ENCODE measurements at regions not wholly inside any gene's neighbourhood (a gene's known extent, or its start where the extent isn't known, plus 50 kb on each side); places are given as distances from the start of the nearest gene placed in this dataset.

DNA sequence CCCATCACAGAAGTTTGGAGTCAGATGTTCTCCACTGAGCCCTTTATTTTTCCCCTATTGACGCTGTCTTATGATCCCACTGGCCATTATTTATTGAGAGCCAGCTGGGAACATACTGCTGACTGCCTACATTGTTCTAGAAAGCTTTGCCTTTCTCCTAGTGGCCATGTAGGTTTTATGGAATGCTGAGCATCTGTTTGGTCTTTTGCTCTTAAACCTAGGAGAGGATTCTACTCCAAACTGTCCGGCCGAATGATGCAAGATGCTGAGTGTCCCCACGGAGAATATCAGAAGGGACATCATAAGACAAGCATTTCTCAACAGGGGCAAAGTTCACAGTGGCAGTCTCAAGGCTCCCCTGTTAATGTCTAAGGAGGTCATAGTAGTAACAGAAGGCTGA is 171.4 kb downstream of the ARRDC4 start:
- Histone ChIP-seq H3K4me1 (no peaks in the 10 kb centered on the region), H3K9me3 (no peaks in the 10 kb centered on the region), H3K36me3 (ENCODE audit: control insufficient read depth, insufficient read depth, low read length) (no peaks in the 10 kb centered on the region), H3K27me3 (replicated peaks; ENCODE audit: control insufficient read depth, insufficient read depth, low read length) (no peaks in the 10 kb centered on the region), H3K4me3 (ENCODE audit: low read depth, low read length) (no peak overlapping the region)
- Mint-ChIP-seq H3K9me3 (ENCODE audit: unreplicated experiment) (peaks cover 10% of the 10 kb centered on the region), H3K4me3 (ENCODE audit: unreplicated experiment) (no peak overlapping the region), H3K27me3 (ENCODE audit: insufficient read depth, unreplicated experiment) (peaks cover 3% of the 10 kb centered on the region), H3K36me3 (ENCODE audit: insufficient read depth, unreplicated experiment) (no peaks in the 10 kb centered on the region), H3K4me1 (ENCODE audit: low read depth, unreplicated experiment) (no peaks in the 10 kb centered on the region), H3K27ac (ENCODE audit: unreplicated experiment) (no peak overlapping the region)
- BruUV-seq (replicated peaks) = no TSS peak
- TF ChIP-seq, protein P1, sequence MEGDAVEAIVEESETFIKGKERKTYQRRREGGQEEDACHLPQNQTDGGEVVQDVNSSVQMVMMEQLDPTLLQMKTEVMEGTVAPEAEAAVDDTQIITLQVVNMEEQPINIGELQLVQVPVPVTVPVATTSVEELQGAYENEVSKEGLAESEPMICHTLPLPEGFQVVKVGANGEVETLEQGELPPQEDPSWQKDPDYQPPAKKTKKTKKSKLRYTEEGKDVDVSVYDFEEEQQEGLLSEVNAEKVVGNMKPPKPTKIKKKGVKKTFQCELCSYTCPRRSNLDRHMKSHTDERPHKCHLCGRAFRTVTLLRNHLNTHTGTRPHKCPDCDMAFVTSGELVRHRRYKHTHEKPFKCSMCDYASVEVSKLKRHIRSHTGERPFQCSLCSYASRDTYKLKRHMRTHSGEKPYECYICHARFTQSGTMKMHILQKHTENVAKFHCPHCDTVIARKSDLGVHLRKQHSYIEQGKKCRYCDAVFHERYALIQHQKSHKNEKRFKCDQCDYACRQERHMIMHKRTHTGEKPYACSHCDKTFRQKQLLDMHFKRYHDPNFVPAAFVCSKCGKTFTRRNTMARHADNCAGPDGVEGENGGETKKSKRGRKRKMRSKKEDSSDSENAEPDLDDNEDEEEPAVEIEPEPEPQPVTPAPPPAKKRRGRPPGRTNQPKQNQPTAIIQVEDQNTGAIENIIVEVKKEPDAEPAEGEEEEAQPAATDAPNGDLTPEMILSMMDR (IDR thresholded peaks at IDR 0.05; ENCODE audit: insufficient read depth in 1 of 2, low read depth in 1 of 2, low read length in 1 of 2, severe bottlenecking in 1 of 2, unreplicated experiment in 1 of 2) = no peak
- intact Hi-C loops (cut with micrococcal nuclease; ENCODE audit: unreplicated experiment) = no loop called here
- peak; percentile 19 to 47 for DNase-seq
- ChIA-PET POLR2A (no interaction called here), CTCF (interaction anchor here (0.5 kb wide), 1 partner anchor 194 kb away, joined by 3 read pairs; no protein-coding TSS in a partner anchor)

- H3K4me1 ChIP-seq = no peaks in the 10 kb centered on the region
- no peak for DNase-seq
- Mint-ChIP-seq H3K9me3 (ENCODE audit: unreplicated experiment) (peaks cover 10% of the 10 kb centered on the region), H3K27me3 (ENCODE audit: insufficient read depth, unreplicated experiment) (no peaks in the 10 kb centered on the region), H3K36me3 (ENCODE audit: insufficient read depth, unreplicated experiment) (no peaks in the 10 kb centered on the region), H3K27ac (ENCODE audit: unreplicated experiment) (no peak overlapping the region), H3K4me1 (ENCODE audit: low read depth, unreplicated experiment) (no peaks in the 10 kb centered on the region), H3K4me3 (ENCODE audit: unreplicated experiment) (no peak overlapping the region)
- TF ChIP-seq, protein P1 (IDR thresholded peaks at IDR 0.05; ENCODE audit: insufficient read depth in 1 of 2, low read depth in 1 of 2, low read length in 1 of 2, severe bottlenecking in 1 of 2, unreplicated experiment in 1 of 2) = no peak
- no peaks in the 10 kb centered on the region for H3K36me3 ChIP-seq (ENCODE audit: control insufficient read depth, insufficient read depth, low read length)
- H3K4me3 ChIP-seq (ENCODE audit: low read depth, low read length) = no peak overlapping the region
- no TSS peak for BruUV-seq (replicated peaks)
- intact Hi-C loops (cut with micrococcal nuclease; ENCODE audit: unreplicated experiment) = no loop called here
- ChIA-PET POLR2A (no interaction called here), CTCF (no interaction called here)
- H3K27me3 ChIP-seq (replicated peaks; ENCODE audit: control insufficient read depth, insufficient read depth, low read length) = no peaks in the 10 kb centered on the region
- H3K9me3 ChIP-seq = no peaks in the 10 kb centered on the region
Measured at GRCh38 chr15:98134905-98135304, 174.4 kb downstream of the ARRDC4 start.

GRCh38 chr15:98138910-98139309 is 178.4 kb downstream of the ARRDC4 start:
- H3K36me3 ChIP-seq (ENCODE audit: control insufficient read depth, insufficient read depth, low read length) = no peaks in the 10 kb centered on the region
- intact Hi-C loops (cut with micrococcal nuclease; ENCODE audit: unreplicated experiment) = no loop called here
- ChIA-PET POLR2A (no interaction called here), CTCF (no interaction called here)
- Mint-ChIP-seq H3K27me3 (ENCODE audit: insufficient read depth, unreplicated experiment) (no peaks in the 10 kb centered on the region), H3K9me3 (ENCODE audit: unreplicated experiment) (no peaks in the 10 kb centered on the region), H3K36me3 (ENCODE audit: insufficient read depth, unreplicated experiment) (no peaks in the 10 kb centered on the region), H3K27ac (ENCODE audit: unreplicated experiment) (no peak overlapping the region), H3K4me1 (ENCODE audit: low read depth, unreplicated experiment) (no peaks in the 10 kb centered on the region), H3K4me3 (ENCODE audit: unreplicated experiment) (no peak overlapping the region)
- BruUV-seq (replicated peaks) = no TSS peak
- no peak for DNase-seq
- no peaks in the 10 kb centered on the region for H3K9me3 ChIP-seq
- H3K4me3 ChIP-seq (ENCODE audit: low read depth, low read length) = no peak overlapping the region
- H3K27me3 ChIP-seq (replicated peaks; ENCODE audit: control insufficient read depth, insufficient read depth, low read length) = no peaks in the 10 kb centered on the region
- H3K4me1 ChIP-seq = no peaks in the 10 kb centered on the region
- TF ChIP-seq, protein P1 (IDR thresholded peaks at IDR 0.05; ENCODE audit: insufficient read depth in 1 of 2, low read depth in 1 of 2, low read length in 1 of 2, severe bottlenecking in 1 of 2, unreplicated experiment in 1 of 2) = no peak

Measured in Caco-2 (cell line).